Suppressor macrophage (primary cell): ENCODE measurements at regions not wholly inside any gene's neighbourhood (a gene's known extent, or its start where the extent isn't known, plus 50 kb on each side); places are given as distances from the start of the nearest gene placed in this dataset.
"Not testable (repeated sequence)": the region's sequence is repeated elsewhere in the genome, so short reads cannot be mapped to it uniquely, and the experiment has no call there.

Experiments used
- DNase-seq, 4 experiments: peaks; one replicate each; pipeline ENCODE4 v3.0.0-alpha.2; 2020 to 2022

- no peak for DNase-seq
Measured at GRCh38 chr4:27366104-27366823, 505.6 kb downstream of the STIM2 start.

- no peak for DNase-seq
Measured at GRCh38 chr4:27368781-27369180, 508.1 kb downstream of the STIM2 start.

- DNase-seq = no peak
Measured at GRCh38 chr4:27381815-27382214, 521.2 kb downstream of the STIM2 start.

GRCh38 chr4:27387711-27388110 lies 527.1 kb downstream of the STIM2 start:
- DNase-seq = no peak

GRCh38 chr4:27397886-27398285 lies 537.2 kb downstream of the STIM2 start:
- DNase-seq = no peak

- DNase-seq = no peak
Measured at GRCh38 chr4:27398631-27399310, 538.1 kb downstream of the STIM2 start.

- DNase-seq = no peak
Measured at GRCh38 chr4:27407616-27408015, 547.0 kb downstream of the STIM2 start.

GRCh38 chr4:27412613-27413012 lies 552.0 kb downstream of the STIM2 start:
- DNase-seq = no peak

- no peak for DNase-seq
Measured at GRCh38 chr4:27414887-27415731, 554.5 kb downstream of the STIM2 start.

GRCh38 chr4:27428661-27429060 lies 568.0 kb downstream of the STIM2 start:
- no peak for DNase-seq

GRCh38 chr4:27429364-27429871 lies 568.8 kb downstream of the STIM2 start:
- DNase-seq = no peak

GRCh38 chr4:27442146-27442545 lies 581.5 kb downstream of the STIM2 start:
- DNase-seq = no peak

GRCh38 chr4:27442661-27443060 lies 582.0 kb downstream of the STIM2 start:
- not testable (repeated sequence) for DNase-seq

- DNase-seq = no peak
Measured at GRCh38 chr4:27463816-27464215, 603.2 kb downstream of the STIM2 start.

GRCh38 chr4:27467351-27467750 lies 606.7 kb downstream of the STIM2 start:
- no peak for DNase-seq

GRCh38 chr4:27472364-27472763 lies 611.7 kb downstream of the STIM2 start:
- DNase-seq = no peak

- no peak for DNase-seq
Measured at GRCh38 chr4:27474691-27475090, 614.0 kb downstream of the STIM2 start.

- DNase-seq = no peak
Measured at GRCh38 chr4:27484216-27484615, 623.6 kb downstream of the STIM2 start.

GRCh38 chr4:27490315-27490714 lies 629.7 kb downstream of the STIM2 start:
- no peak for DNase-seq

- DNase-seq = no peak
Measured at GRCh38 chr4:27490766-27491165, 630.1 kb downstream of the STIM2 start.

GRCh38 chr4:27506401-27506800 lies 645.8 kb downstream of the STIM2 start:
- DNase-seq = no peak

GRCh38 chr4:27514711-27515110 lies 654.1 kb downstream of the STIM2 start:
- no peak for DNase-seq

- no peak for DNase-seq
Measured at GRCh38 chr4:27515140-27515539, 654.5 kb downstream of the STIM2 start.
